CD14-positive monocyte (primary cell): ENCODE measurements at regions not wholly inside any gene's neighbourhood (a gene's known extent, or its start where the extent isn't known, plus 50 kb on each side); places are given as distances from the start of the nearest gene placed in this dataset.

Experiments
- DNase-seq, 3 donors: peaks; one replicate each; pipeline ENCODE4 v3.0.0-alpha.2; 2011 to 2022
- H2AFZ ChIP-seq: 2 replicates; pipeline ENCODE4 v1.6.0; 2012; ENCODE audit warnings: mild to moderate bottlenecking, low read depth, low read length, inconsistent platforms; ENCODE audit not compliant: insufficient read depth, poor library complexity, severe bottlenecking
- H3K27ac ChIP-seq, 2 donors: 1 replicate in 1 of 2; 2 replicates in 1 of 2; pipeline ENCODE4 v1.5.1; 2012 to 2013; ENCODE audit warnings: low read length in 2 of 2, control low read depth in 1 of 2, inconsistent platforms in 1 of 2, low read depth in 1 of 2, mild to moderate bottlenecking in 1 of 2
- H3K27me3 ChIP-seq, 2 donors: one replicate each; pipeline versions ENCODE4 v1.6.0 to v1.6.1; 2011 to 2013; ENCODE audit warnings: low read length in 2 of 2; ENCODE audit not compliant: control insufficient read depth in 2 of 2, insufficient read depth in 2 of 2
- H3K36me3 ChIP-seq, 2 donors: replicated peaks in 1 of 2; 1 replicate in 1 of 2; 2 replicates in 1 of 2; pipeline versions ENCODE4 v1.5.1 to v1.6.1; 2012 to 2013; ENCODE audit warnings: low read length in 2 of 2, control low read depth in 1 of 2, inconsistent platforms in 1 of 2, mild to moderate bottlenecking in 1 of 2; ENCODE audit not compliant: insufficient read depth in 2 of 2, control insufficient read depth in 1 of 2
- H3K4me1 ChIP-seq, 2 donors: 1 replicate in 1 of 2; 2 replicates in 1 of 2; pipeline versions ENCODE4 v1.5.1 to v1.6.1; 2012 to 2013; ENCODE audit warnings: low read length in 2 of 2, control low read depth in 1 of 2, inconsistent platforms in 1 of 2, mild to moderate bottlenecking in 1 of 2, moderate library complexity in 1 of 2; ENCODE audit not compliant: insufficient read depth in 2 of 2, control insufficient read depth in 1 of 2
- H3K4me2 ChIP-seq: replicated peaks from 2 replicates; pipeline ENCODE3; 2012; ENCODE audit warnings: low read length, moderate library complexity, mild to moderate bottlenecking; ENCODE audit not compliant: poor library complexity, severe bottlenecking; ENCODE audit errors: extremely low read depth
- H3K4me3 ChIP-seq, 3 experiments: fragments of 200-600 bp in 1 of 3; sonication (generic) in 1 of 3; replicated peaks in 1 of 3; 1 replicate in 2 of 3; 2 replicates in 1 of 3; pipeline ENCODE4 v1.5.1; 2011 to 2013; ENCODE audit warnings: low read length in 3 of 3, mild to moderate bottlenecking in 3 of 3, control low read depth in 2 of 3, low read depth in 2 of 3, inconsistent platforms in 1 of 3, moderate library complexity in 1 of 3
- H3K79me2 ChIP-seq: 2 replicates; pipeline ENCODE4 v1.6.0; 2012; ENCODE audit warnings: mild to moderate bottlenecking, control low read depth, inconsistent platforms, low read length, moderate library complexity; ENCODE audit not compliant: insufficient read depth
- H3K9ac ChIP-seq: 2 replicates; pipeline ENCODE4 v1.6.0; 2017; ENCODE audit warnings: low read length, mild to moderate bottlenecking; ENCODE audit not compliant: insufficient read depth, poor library complexity, severe bottlenecking
- H3K9me3 ChIP-seq, 2 donors: replicated peaks in 1 of 2; 1 replicate in 1 of 2; 2 replicates in 1 of 2; pipeline versions ENCODE4 v1.5.1 to v1.6.1; 2012 to 2013; ENCODE audit warnings: low read length in 2 of 2, control low read depth in 1 of 2; ENCODE audit not compliant: control insufficient read depth in 1 of 2, insufficient read depth in 1 of 2
- H4K20me1 ChIP-seq: 2 replicates; pipeline ENCODE4 v1.6.0; 2012; ENCODE audit warnings: mild to moderate bottlenecking, low read length, control low read depth, moderate library complexity; ENCODE audit not compliant: insufficient read depth
- H3K27ac Mint-ChIP-seq, 7 donors: one replicate each; pipeline ENCODE4 v1.8.0; 2020; ENCODE audit warnings: mild to moderate bottlenecking in 7 of 7, mixed read lengths in 7 of 7, moderate library complexity in 6 of 7, inconsistent platforms in 2 of 7
- H3K27me3 Mint-ChIP-seq, 3 donors: one replicate each; pipeline ENCODE4 v1.8.0; 2021 to 2022; ENCODE audit warnings: low read depth in 3 of 3, mild to moderate bottlenecking in 3 of 3, mixed read lengths in 3 of 3, moderate library complexity in 3 of 3, inconsistent platforms in 1 of 3
- H3K36me3 Mint-ChIP-seq, 2 donors: one replicate each; pipeline ENCODE4 v1.8.0; 2020; ENCODE audit warnings: mixed read lengths in 2 of 2, inconsistent platforms in 1 of 2, mild to moderate bottlenecking in 1 of 2
- H3K4me1 Mint-ChIP-seq: one replicate; pipeline ENCODE4 v1.8.0; 2020; ENCODE audit warnings: mild to moderate bottlenecking, mixed read lengths
- H3K4me3 Mint-ChIP-seq, 2 donors: one replicate each; pipeline ENCODE4 v1.8.0; 2020; ENCODE audit warnings: mild to moderate bottlenecking in 2 of 2, mixed read lengths in 2 of 2, moderate library complexity in 1 of 2
- H3K9me3 Mint-ChIP-seq, 7 donors: one replicate each; pipeline ENCODE4 v1.8.0; 2020 to 2022; ENCODE audit warnings: mixed read lengths in 7 of 7, mild to moderate bottlenecking in 6 of 7, moderate library complexity in 6 of 7, inconsistent platforms in 2 of 7
- WGBS: methylation state at CpG from one replicate; pipeline ENCODE4 v1.1.5; 2013; ENCODE audit warnings: missing lambda C conversion rate; ENCODE audit not compliant: insufficient coverage; 5-methylcytosine and 5-hydroxymethylcytosine counted together
- intact Hi-C, 2 donors: fragments of 100-400 bp; cut with micrococcal nuclease; formaldehyde crosslinking; loops; one replicate each; pipeline versions ENCODE4 v1.15.0 to v1.15.1; 2023
- TF ChIP-seq, protein P1 (sequence below): fragments of 200-600 bp; IDR thresholded peaks from one replicate; pipeline ENCODE4 v1.8.0; 2022; ENCODE audit warnings: antibody characterized with exemption, mild to moderate bottlenecking

DNA sequence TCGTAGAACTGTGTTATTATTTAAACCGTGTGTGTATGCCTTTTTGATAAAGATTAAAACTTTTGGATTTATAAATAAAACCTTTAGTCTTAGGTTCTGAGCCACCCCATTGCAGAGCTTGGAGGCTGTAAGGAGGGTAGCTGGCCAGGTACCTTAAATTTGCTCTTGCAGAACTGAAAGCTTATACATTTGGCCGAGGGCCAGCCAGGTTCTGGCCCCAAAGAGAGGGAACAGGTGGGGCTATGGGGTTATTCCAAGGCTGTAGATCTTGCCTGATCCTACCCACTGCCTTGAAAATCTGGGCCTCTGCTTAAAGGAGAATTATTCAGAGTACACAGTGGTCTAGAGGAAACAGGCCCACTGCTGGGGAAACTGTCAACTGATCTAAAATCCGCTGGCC, 59.6 kb downstream of the CAMK2N1 start:
- peaks cover 5 to 13% of the 10 kb centered on the region in 2 donors for H3K9me3 ChIP-seq
- Mint-ChIP-seq H3K27ac (no peak overlapping the region), H3K9me3 (peaks cover 5 to 27% (median 15%) of the 10 kb centered on the region in 7 donors), H3K4me3 (no peak overlapping the region), H3K27me3 (peaks cover 5 to 31% (median 21%) of the 10 kb centered on the region in 3 donors), H3K36me3 (no peaks in the 10 kb centered on the region), H3K4me1 (no peaks in the 10 kb centered on the region)
- H3K27ac ChIP-seq, result no peak overlapping the region
- no peaks in the 10 kb centered on the region for H4K20me1 ChIP-seq
- H3K27me3 ChIP-seq, result peaks cover 0 to 3% of the 10 kb centered on the region in 2 donors
- H3K4me3 ChIP-seq, result no peak overlapping the region
- H3K36me3 ChIP-seq, result no peaks in the 10 kb centered on the region
- TF ChIP-seq, protein P1, sequence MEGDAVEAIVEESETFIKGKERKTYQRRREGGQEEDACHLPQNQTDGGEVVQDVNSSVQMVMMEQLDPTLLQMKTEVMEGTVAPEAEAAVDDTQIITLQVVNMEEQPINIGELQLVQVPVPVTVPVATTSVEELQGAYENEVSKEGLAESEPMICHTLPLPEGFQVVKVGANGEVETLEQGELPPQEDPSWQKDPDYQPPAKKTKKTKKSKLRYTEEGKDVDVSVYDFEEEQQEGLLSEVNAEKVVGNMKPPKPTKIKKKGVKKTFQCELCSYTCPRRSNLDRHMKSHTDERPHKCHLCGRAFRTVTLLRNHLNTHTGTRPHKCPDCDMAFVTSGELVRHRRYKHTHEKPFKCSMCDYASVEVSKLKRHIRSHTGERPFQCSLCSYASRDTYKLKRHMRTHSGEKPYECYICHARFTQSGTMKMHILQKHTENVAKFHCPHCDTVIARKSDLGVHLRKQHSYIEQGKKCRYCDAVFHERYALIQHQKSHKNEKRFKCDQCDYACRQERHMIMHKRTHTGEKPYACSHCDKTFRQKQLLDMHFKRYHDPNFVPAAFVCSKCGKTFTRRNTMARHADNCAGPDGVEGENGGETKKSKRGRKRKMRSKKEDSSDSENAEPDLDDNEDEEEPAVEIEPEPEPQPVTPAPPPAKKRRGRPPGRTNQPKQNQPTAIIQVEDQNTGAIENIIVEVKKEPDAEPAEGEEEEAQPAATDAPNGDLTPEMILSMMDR, result no peak
- intact Hi-C loops, result no loop called here
- DNase-seq, result no peak
- no peaks in the 10 kb centered on the region for H3K79me2 ChIP-seq
- H3K4me2 ChIP-seq, result no peak overlapping the region
- 80% methylated on average over 1 of the region's 4 CpGs for WGBS
- no peak overlapping the region for H3K9ac ChIP-seq
- H3K4me1 ChIP-seq, result no peaks in the 10 kb centered on the region
- H2AFZ ChIP-seq, result no peak overlapping the region

DNA sequence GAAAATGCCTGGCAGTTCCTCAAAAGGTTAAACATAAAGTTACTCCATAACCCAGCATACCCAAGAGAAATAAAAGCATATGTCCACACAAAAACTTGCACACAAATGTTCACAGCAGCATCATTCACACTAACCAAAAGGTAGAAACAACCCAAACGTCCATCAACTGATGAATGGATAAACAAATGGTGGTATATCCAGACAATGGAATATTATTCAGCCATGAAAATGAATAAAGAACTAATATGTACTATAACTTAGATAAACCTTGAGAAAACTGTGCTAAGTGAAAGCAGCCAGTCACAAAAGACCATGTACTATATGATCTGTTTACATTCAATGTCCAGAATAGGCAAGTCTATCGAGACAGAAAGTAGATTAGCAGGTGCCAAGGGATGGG, 60.4 kb downstream of the CAMK2N1 start:
- no peaks in the 10 kb centered on the region for H3K79me2 ChIP-seq
- no peaks in the 10 kb centered on the region for H3K4me1 ChIP-seq
- H3K4me3 ChIP-seq, result no peak overlapping the region
- H3K27me3 ChIP-seq, result no peaks in the 10 kb centered on the region
- no peak overlapping the region for H2AFZ ChIP-seq
- DNase-seq, result no peak
- no peak overlapping the region for H3K9ac ChIP-seq
- TF ChIP-seq, protein P1, result no peak
- H3K4me2 ChIP-seq, result no peak overlapping the region
- no peaks in the 10 kb centered on the region for H3K36me3 ChIP-seq
- intact Hi-C loops, result no loop called here
- H4K20me1 ChIP-seq, result no peaks in the 10 kb centered on the region
- Mint-ChIP-seq H3K27ac (no peak overlapping the region), H3K4me1 (no peaks in the 10 kb centered on the region), H3K4me3 (no peak overlapping the region), H3K9me3 (peaks cover 8 to 27% (median 15%) of the 10 kb centered on the region in 7 donors), H3K36me3 (no peaks in the 10 kb centered on the region), H3K27me3 (peaks cover 2 to 30% (median 18%) of the 10 kb centered on the region in 3 donors)
- H3K9me3 ChIP-seq, result peaks cover 5 to 13% of the 10 kb centered on the region in 2 donors
- H3K27ac ChIP-seq, result no peak overlapping the region
- no CpG with 5 or more reads among the region's 2 CpGs for WGBS
